Peyer's patch (tissue), 4 donors: ENCODE measurements at regions not wholly inside any gene's neighbourhood (a gene's known extent, or its start where the extent isn't known, plus 50 kb on each side); places are given as distances from the start of the nearest gene placed in this dataset.

Source experiments
- DNase-seq, 3 donors: peaks; one replicate each; pipeline ENCODE4 v3.0.0-alpha.2; 2017 to 2019
- H3K27ac ChIP-seq, 4 donors: fragments of 200-600 bp; sonication (generic); one replicate each; pipeline ENCODE4 v1.5.1; 2016 to 2019
- H3K27me3 ChIP-seq, 2 donors: fragments of 200-600 bp; sonication (generic); one replicate each; pipeline ENCODE4 v1.5.1; 2019
- H3K36me3 ChIP-seq, 3 donors: fragments of 200-600 bp; sonication (generic); one replicate each; pipeline ENCODE4 v1.5.1; 2016 to 2019
- H3K4me1 ChIP-seq, 4 donors: fragments of 200-600 bp; sonication (generic); one replicate each; pipeline ENCODE4 v1.5.1; 2016 to 2019
- H3K4me3 ChIP-seq, 4 donors: fragments of 200-600 bp; sonication (generic); 1 replicate in 3 of 4; 2 replicates in 1 of 4; pipeline ENCODE4 v1.5.1; 2016 to 2019; ENCODE audit warnings: mild to moderate bottlenecking in 1 of 4
- H3K9me3 ChIP-seq, 4 donors: fragments of 200-600 bp; sonication (generic); one replicate each; pipeline ENCODE4 v1.5.1; 2016 to 2019; ENCODE audit warnings: mild to moderate bottlenecking in 1 of 4
- CTCF ChIP-seq, 6 experiments: fragments of 450-650 bp in 4 of 6; fragments of 200-600 bp in 2 of 6; sonication (generic) in 1 of 6; IDR thresholded peaks; one replicate each; pipeline ENCODE4 v1.5.1; 2017 to 2019; ENCODE audit warnings: antibody characterized with exemption in 6 of 6, mild to moderate bottlenecking in 3 of 6, moderate library complexity in 1 of 6
- POLR2A ChIP-seq, 2 donors: fragments of 450-650 bp; IDR thresholded peaks; one replicate each; pipeline ENCODE4 v1.5.1; 2017; ENCODE audit warnings: antibody characterized with exemption in 2 of 2, mild to moderate bottlenecking in 2 of 2, moderate library complexity in 2 of 2

- H3K9me3 ChIP-seq, result no peaks in the 10 kb centered on the region
- H3K36me3 ChIP-seq, result no peaks in the 10 kb centered on the region
- DNase-seq, result peak in 1 of 3 donors; percentile 11
- no peak overlapping the region for H3K4me3 ChIP-seq
- no peaks in the 10 kb centered on the region for H3K4me1 ChIP-seq
- TF ChIP-seq CTCF (IDR thresholded peaks at IDR 0.05) (no peak), POLR2A (IDR thresholded peaks at IDR 0.05) (no peak)
- H3K27ac ChIP-seq, result no peak overlapping the region
- no peaks in the 10 kb centered on the region for H3K27me3 ChIP-seq
Measured at GRCh38 chr11:2083411-2083810, 55.8 kb downstream of the IGF2 start.

GRCh38 chr11:2077061-2077802 is 62.0 kb downstream of the IGF2 start:
- Histone ChIP-seq H3K4me3 (no peak overlapping the region), H3K9me3 (no peaks in the 10 kb centered on the region), H3K36me3 (no peaks in the 10 kb centered on the region), H3K27ac (no peak overlapping the region), H3K27me3 (no peaks in the 10 kb centered on the region), H3K4me1 (no peaks in the 10 kb centered on the region)
- DNase-seq, result no peak
- no peak for TF ChIP-seq CTCF (IDR thresholded peaks at IDR 0.05)
- no peak for TF ChIP-seq POLR2A (IDR thresholded peaks at IDR 0.05)

- no peak overlapping the region for H3K27ac ChIP-seq
Measured at GRCh38 chr11:2076441-2076840, 62.7 kb downstream of the IGF2 start.

GRCh38 chr11:2074266-2074825 is 64.8 kb downstream of the IGF2 start:
- Histone ChIP-seq H3K27me3 (no peaks in the 10 kb centered on the region), H3K36me3 (no peaks in the 10 kb centered on the region), H3K4me1 (no peaks in the 10 kb centered on the region), H3K27ac (no peak overlapping the region), H3K4me3 (no peak overlapping the region), H3K9me3 (no peaks in the 10 kb centered on the region)
- TF ChIP-seq POLR2A (IDR thresholded peaks at IDR 0.05), result no peak
- no peak for TF ChIP-seq CTCF (IDR thresholded peaks at IDR 0.05)
- DNase-seq, result peak in 1 of 3 donors; percentile 34

More at GRCh38 chr11:2076441-2076840, 62.7 kb downstream of the IGF2 start:
- H3K4me3 ChIP-seq, result no peak overlapping the region
- H3K36me3 ChIP-seq, result no peaks in the 10 kb centered on the region
- H3K4me1 ChIP-seq, result no peaks in the 10 kb centered on the region
- no peak for DNase-seq
- H3K9me3 ChIP-seq, result no peaks in the 10 kb centered on the region
- no peaks in the 10 kb centered on the region for H3K27me3 ChIP-seq
- TF ChIP-seq POLR2A (IDR thresholded peaks at IDR 0.05) (no peak), CTCF (IDR thresholded peaks at IDR 0.05) (no peak)

GRCh38 chr11:2072551-2073261 is 66.5 kb downstream of the IGF2 start:
- Histone ChIP-seq H3K27ac (no peak overlapping the region), H3K27me3 (no peaks in the 10 kb centered on the region), H3K36me3 (no peaks in the 10 kb centered on the region), H3K4me1 (no peaks in the 10 kb centered on the region), H3K9me3 (no peaks in the 10 kb centered on the region), H3K4me3 (no peak overlapping the region)
- TF ChIP-seq CTCF (IDR thresholded peaks at IDR 0.05) (no peak), POLR2A (IDR thresholded peaks at IDR 0.05) (no peak)
- peak in 1 of 3 donors; percentile 41 for DNase-seq
